ENCODE measurements at regions not wholly inside any gene's neighbourhood (a gene's known extent, or its start where the extent isn't known, plus 50 kb on each side); places are given as distances from the start of the nearest gene placed in this dataset.
"Not testable (repeated sequence)": the region's sequence is repeated elsewhere in the genome, so short reads cannot be mapped to it uniquely, and the experiment has no call there.

DNA sequence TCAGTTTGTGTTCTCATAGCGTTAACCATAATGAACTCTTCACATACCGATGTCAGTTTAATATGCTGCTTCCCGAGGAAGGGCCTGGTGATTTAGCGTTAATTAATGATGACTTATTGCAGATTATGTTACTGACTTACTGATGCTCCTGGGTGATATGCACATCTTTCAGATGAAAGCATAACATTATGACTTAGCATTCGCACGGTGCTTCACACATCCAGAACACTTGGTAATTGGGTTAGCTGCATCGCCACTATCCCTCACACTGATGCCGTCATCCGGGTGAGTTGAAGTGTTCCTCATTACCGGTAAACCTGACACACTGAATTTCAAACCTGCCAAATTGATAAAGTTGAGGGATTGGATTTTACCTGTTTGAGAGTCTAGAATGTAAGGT lies 239.0 kb upstream of the PODXL start:
- DNase-seq (ENCODE audit: low spot score), result no peak

DNA sequence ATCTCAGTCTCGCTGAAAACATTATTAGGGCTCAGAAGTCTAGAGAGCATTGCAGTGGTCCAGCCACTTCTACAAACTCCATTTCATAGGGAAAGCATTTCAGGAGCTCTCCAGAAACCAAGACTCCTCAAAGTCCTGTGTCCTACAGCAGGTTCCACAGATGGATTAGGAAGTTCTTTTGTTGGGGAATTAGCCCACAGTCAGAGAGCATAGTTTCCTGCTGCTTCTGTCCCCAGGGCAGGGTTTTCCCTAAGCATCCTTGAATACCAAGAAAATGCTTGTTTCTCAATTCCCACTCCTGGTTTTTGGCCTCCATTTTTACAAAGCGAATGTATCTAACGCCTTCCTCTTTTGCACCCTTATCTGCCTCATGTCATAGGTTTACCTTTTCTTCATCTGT lies 235.9 kb upstream of the PODXL start:
- DNase-seq (ENCODE audit: low spot score), result no peak

DNA sequence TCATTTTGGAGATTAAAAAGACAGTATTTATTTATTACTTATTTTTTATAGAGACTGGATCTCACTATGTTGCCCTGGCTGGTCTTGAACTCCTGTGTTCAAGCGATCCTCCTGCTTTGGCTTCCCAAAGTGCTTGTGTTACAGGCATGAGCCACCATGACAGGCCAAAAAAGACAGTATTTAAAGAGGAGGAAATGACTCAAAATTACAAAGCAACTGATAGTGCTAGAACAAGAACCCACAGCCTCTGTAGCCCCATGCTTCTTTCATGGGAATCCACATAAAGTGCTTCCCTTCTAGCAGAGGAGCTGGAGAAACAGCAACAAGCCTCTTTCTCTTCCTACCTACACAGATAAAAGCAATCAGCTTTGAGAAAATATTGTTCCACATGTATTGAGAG lies 230.7 kb upstream of the PODXL start:
- DNase-seq (ENCODE audit: low spot score), result no peak

DNA sequence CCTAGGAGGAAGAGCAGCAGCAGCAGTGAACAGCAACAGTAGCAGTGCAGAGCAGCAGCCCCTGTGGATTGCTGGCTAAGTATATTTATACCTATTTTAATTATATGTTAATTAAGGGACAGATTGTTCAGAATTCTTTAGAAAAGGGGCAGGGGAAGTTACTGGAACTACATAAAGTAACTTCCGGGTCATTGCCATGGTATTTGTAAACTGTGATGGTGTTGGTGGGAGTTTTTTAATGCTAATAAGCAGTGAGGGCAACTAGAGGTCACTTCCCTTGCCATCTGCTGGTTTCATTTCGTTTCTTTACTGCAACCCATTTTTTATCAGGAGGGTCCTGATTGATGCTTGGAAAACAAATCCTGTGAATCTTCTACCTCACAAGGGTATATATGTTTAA lies 229.8 kb upstream of the PODXL start:
- DNase-seq (ENCODE audit: low spot score), result no peak

DNA sequence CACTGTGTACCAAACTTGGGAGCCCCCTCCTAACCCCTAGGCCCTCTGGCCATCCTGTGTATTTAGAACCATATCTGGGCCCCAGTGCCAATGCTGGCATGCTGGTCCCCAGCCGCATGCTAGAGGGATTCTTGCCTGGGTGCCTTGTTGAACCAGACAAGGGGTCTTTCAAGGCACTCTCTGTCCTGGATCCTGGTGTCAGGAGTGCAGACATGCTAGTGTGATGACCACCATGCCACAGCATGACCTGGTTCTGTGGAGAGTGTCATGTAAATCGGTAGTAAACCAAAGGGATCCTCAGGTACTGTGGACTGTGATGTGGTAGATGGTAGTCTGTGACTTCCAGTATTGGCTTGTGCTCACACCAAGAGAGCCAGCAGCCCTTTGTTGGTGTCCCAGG lies 222.2 kb upstream of the PODXL start:
- DNase-seq (ENCODE audit: low spot score), result no peak

DNA sequence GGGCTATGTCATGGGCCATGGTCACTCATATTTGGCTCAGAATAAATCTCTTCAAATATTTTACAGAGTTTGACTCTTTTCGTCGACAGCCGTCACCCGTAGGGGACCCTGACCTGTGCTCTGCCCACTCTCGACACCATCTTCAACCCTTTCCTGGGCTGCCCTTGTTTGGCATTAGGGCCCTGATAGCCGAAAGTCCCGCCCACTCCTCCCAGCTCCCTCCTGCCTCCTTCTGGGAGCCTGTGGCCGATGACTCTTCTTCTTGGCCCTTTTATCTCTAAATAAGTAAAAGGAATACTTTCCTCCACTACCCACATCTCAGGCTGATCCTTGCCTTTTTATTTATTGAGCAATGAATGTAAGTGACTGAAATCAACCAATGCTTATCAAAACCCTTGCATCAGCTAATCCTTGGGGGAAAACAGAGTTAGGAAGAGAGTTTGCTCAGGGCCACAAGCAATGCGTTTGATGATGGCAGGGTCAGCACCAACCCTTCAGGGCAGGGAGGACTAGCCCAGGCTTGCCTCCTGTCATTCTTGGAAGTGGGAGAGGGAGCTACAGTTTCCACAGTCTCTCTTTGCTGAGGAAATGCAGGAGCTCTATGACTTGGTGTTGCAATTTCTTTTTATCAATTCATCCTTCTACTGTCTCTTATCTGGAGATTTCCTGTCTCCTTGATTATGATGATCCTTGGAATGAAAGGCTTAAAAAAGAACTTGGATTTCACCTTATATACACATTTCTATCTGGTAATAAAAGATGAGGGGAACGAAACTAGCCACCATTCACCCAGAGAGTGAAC lies 218.2 kb upstream of the PODXL start:
- peak; percentile 10 for DNase-seq (ENCODE audit: low spot score)

DNA sequence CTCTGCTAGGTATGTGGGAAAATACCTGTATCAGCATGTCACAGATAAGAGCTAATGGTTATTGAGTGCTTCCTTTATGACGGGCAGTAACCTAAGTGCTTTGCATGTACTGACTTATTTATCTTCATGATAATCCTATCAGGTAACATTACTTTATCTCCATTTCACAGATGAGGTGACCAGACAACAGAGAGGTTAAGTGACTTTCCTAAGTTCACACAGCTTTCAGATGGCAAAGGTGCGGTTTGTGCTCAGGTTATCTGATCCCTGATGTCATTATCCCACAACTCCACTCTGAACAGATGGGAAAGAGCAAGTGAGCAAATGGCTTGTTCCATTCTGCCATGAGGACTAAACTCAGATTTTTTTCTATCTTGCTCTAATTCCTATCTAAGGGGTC lies 217.0 kb upstream of the PODXL start:
- DNase-seq (ENCODE audit: low spot score), result no peak

DNA sequence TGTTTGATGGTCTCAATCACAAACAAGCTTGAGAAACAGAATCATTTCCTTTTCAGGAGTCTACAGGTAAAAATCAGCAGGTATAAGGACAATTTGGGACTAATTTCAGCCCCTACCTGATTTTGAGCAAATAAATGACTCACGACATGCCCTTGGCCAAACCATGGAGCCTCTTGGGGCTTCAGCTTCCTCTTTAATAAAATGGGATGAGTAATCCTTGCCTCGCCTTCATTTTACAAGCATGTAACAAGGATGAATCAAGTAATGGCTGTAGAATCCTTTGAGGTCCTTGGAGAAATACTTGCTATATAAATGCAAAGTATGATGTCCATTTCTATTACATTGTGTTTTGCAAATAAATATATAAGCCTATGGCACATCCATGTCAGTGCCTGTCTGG lies 212.8 kb upstream of the PODXL start:
- DNase-seq (ENCODE audit: low spot score), result peak; percentile 29

DNA sequence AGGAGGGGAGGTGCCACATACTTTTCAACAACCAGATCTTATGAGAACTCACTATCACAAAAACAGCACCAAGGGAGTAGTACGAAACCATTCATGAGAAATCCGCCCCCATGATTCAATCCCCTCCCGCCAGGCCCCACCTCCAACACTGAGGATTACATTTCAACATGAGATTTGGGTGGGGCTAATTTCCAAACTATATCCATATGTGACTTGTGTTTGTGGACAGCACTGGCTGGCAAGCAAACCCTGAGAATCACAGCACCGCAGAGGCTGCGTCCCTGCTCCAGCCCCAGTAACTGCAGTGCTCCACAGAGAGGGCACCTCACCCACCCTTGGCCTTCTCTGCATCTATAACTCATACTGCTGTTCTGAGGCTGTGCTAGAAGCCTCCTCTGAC lies 211.2 kb upstream of the PODXL start:
- no peak for DNase-seq (ENCODE audit: low spot score)

DNA sequence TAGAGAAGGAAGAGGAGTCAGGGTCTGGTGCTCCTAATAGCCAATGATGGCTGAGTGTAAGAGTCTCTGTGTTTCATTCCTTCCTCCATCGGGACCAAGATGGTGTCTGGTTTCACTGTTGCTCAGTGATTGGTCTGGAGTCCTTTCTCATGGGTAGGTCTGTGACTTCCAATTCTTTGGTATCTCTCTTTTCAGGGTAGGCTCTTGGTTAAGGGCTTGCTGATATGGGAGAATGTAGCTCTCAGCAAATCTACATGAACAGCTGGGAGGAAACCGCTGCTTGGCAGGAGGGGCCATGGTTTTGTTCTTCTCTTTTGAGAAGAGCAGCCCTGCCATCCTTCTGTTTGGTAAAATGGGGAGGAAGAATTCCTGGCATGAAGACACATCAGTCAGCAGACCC lies 209.1 kb upstream of the PODXL start:
- DNase-seq (ENCODE audit: low spot score), result no peak

DNA sequence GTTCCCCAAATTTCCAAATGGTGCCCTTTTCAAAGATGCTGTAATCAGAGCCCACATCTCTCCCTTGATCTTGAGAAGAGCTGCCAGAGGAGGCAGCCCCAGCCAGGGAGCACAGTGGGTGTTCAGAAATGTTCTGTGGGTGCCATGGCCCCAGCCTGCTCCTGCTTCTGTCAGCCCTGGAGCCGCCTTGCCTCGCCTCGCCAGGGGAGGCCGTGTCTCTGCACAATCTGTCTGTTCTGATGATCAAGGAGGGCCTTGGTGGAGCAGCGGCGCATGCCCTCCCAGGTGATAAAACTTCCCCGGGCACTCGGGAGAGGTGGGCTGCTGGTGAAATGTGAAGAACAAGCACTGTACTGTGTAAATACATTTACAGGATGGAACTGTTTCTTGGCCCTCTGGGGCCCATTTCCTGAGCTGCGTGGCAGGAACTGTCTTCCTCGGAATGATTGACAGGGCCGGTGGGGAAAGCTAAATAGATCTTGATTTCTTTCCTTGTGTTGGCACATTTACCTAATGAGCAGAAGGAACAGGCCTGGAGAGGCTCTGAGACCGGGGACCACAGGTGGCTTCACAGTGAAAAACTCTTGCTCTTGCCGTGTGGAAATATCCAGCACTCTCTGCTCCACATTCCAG lies 207.8 kb upstream of the PODXL start:
- no peak for DNase-seq (ENCODE audit: low spot score)

DNA sequence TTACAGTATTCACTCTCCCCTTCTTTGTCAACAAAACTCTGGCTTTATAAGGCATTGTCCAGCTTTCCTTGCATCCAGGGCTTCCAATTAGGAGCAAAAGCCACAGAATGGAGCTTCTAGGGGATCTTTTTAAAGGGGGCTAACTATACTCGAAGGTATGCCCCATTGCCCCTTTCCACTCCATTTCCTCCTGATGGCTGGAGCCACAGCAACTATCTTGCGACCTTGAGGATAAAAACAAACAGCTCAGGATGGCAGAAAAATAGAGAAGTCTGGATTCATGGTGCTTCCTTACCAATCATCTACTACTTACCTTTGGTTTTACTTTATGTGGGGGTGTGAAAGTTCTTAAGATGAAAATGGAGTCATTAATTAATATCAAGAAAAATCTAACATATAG lies 206.3 kb upstream of the PODXL start:
- DNase-seq (ENCODE audit: low spot score), result no peak

DNA sequence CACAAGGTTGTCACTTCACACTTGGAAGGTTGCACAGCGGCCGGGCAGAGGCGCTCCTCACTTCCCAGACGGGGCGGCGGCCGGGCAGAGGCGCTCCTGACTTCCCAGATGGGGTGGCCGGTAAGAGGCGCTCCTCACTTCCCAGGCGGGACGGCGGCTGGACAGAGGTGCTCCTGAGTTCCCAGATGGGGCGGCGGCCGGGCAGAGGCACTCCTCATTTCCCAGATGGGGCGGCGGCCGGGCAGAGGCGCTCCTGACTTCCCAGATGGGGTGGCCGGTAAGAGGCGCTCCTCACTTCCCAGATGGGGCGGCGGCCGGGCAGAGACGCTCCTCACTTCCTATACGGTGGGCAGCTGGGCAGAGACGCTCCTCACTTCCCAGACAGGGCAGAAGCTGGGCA lies 199.4 kb upstream of the PODXL start:
- DNase-seq (ENCODE audit: low spot score), result not testable (repeated sequence)

DNA sequence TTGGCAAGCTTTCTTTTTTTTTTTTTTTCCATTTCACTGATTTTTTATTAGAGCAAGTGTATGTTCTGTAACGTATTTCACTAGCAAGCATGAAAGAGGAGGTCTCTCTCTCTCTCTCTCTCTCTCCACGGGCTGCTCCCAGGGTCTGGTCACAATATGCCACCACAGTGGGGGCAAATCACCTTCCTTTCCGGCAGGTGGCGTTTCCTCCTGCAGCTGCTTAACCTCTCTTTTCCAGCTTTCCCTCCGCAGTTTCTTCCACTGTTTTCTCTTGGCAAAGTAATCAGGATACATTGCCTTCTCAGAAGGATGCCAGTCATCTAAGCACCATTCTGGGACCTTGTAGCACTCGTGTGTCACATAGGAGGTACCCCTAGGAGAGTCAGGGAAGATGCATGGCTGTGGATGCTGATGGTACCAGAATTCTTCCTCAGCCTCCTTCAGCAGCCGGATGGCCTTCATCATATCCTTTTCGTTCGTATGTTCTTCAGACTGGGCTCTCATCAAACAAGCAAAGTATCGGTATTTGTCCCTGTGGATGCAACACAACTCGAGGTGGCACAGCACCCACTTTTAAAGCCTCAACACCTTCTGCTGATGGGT lies 197.3 kb upstream of the PODXL start:
- DNase-seq (ENCODE audit: low spot score), result peak; percentile 25

DNA sequence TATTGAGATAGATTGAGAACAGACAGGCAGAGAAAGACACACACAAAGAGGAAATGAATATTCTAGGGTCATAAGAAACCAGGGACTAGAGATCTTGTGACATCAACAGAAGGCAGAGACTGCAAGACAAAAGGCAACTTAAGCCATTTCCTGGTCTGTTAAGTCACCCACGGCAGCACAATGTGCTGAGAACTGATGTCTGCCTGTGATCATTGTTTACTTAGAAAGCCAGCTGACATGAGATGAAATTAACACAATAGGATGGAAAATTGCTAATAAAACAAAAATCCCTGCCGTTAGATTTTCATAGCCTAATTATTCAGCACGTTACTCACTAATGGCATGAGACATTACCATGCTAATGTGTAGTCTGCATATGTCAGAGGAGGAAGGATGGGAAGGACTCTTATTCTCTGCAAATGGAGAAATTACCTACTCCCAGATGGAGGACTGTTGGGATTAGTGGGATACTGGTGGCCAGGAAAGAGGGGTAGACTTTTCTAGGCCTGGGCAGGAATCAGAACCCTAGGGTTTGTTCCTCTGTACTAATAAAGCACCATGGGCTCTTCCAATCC lies 191.3 kb upstream of the PODXL start:
- DNase-seq (ENCODE audit: low spot score), result no peak

DNA sequence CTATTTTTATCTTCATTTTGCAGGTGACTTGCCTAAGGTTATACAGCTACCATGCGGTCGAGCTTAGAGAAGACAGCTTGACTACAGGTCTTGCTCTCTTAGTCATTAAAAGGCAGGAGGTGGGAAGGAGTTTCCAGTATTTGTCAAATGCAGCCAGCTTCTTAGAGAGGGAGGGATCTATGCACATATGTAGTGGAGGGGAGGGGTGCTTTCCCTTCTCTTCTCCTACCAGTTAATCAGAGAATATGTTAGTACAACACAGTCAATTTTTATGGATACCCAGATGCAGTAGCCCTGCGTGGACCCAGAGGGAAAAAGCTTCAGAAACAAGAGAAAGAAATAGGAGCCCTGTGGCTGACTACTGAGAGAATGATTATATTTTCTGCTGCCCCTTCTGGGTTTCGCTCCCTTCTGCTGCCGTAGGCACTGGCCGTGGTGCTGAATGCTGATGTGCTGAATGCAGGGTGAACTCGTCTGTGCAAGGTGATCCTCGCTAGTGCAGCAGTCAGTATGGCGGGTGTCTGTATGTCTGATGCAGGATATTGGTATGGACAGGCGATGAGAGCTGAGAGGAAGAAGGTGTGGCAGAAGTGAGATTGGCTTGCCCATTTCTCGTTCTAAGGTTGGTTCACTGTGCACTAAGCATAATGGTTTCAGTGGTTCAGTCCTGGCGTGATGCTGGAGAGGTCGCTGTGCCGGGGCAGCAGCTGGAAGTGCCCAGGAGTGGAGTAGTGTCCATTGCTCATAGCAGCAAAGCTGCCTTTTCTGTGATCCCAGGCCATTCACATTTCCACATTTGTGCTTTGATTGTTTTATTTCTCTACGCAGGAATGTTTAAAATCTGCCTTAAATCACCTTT lies 189.2 kb upstream of the PODXL start:
- peak; percentile 65 for DNase-seq (ENCODE audit: low spot score)

DNA sequence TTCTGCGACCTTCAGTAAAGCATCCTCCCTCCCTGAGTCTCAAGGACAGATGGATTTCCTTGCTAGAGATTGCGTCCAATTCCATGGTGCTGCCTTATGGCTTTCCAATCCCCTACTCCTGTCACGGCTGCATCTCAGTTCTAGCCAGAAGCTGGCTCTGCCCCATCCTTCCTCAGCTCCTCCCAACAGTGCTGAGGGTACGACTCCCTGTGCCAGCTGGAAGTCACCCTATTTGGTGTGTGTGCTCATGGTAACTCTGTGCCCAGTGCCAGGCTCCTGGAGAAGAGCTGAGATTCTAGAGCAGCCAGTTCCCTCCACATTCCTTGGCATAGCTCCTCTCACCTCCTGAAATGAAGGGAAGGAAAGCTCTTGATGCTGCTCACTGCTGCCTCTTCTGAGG lies 185.0 kb upstream of the PODXL start:
- DNase-seq (ENCODE audit: low spot score), result no peak

DNA sequence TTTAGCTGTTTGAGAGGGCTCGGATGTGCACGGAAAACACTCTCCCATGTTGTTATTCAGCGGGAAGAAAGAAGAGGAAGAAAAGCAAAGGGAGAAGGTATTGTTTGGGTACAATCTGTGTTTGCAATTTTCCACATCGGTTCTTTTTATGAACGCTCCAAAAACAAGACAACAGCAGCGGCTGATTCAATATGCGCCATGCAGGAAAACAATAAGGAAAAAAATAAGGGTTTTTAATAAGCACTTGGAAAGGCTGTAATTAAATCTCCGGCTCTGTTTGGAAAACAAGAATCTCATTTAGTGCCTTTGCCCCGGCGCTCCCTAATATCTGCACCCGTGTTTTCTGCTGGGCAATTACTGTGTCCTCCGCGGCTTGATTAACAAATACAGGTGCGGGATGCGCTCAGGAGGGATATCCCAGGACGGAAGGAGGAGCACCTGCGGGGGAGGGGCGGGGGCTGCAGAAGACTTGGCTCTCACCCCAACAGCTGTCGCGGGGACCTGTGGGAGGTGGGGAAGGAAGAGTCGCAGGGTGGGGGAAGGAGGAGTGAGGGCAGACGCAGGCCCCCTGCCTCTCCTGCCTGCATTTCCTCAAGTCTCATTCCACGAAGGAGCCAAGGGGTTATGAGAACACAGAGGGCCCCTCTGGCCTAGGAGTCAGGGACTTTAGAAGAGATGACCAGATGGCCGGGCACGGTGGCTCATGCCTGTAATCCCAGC lies 181.5 kb upstream of the PODXL start:
- no peak for DNase-seq (ENCODE audit: low spot score)

DNA sequence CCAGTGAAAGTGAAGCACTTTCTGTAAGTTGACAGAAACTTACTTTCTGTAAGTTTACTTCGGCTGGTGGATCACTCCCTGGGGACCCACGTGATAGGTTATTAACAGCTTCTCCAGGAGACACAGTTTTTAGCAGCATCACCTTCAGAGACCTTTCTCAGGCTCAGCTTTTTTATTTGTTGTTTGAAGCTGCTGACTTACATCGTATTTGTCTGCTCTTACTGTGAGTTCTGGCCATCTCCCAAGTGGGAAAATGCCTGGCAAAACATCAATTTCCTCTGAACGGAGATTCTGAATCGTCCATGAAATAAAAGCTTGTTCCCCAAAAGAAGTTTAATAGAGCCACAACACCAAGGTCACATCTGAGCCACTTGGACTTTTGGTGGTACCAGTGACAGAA lies 178.7 kb upstream of the PODXL start:
- DNase-seq (ENCODE audit: low spot score), result no peak

DNA sequence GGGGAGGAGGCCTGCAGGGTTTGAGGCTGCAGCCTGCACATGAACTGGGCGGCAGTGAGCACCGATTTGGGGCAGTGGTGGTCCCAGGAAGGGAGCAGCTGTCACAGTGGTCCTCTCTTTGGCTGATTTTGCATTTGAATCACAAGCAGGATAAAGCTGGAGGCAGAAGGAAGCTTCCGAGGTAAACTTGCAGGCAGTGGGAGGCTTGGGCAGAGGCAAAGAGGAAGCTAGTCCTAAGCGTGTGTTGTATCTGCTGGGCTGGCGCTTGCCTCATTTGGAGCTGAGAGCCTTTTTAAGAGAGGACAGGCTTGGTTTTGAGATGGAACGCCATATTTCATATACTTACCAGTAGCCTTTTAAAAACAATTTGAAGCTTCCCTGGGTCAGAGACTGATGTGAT lies 177.2 kb upstream of the PODXL start:
- DNase-seq (ENCODE audit: low spot score), result no peak

DNA sequence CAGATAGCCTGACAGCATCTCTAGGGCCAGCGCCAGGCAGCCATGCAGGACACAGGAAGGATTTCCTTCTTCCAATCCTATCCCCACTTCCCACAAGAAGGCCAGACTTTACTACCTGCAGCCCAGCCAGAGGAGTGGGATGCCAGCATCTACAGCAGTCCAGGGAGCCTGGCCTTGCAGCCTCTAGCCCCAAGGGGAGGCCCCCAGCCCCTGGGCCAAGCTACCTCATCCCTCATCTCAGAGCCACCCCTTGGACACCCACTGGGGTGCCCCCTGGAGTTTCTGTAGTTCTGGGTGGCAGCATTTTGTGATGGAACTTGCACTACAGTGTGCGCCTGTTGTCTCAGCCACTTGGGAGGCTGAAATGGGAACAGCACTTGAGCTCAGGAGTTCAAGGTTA lies 170.8 kb upstream of the PODXL start:
- DNase-seq (ENCODE audit: low spot score), result no peak

DNA sequence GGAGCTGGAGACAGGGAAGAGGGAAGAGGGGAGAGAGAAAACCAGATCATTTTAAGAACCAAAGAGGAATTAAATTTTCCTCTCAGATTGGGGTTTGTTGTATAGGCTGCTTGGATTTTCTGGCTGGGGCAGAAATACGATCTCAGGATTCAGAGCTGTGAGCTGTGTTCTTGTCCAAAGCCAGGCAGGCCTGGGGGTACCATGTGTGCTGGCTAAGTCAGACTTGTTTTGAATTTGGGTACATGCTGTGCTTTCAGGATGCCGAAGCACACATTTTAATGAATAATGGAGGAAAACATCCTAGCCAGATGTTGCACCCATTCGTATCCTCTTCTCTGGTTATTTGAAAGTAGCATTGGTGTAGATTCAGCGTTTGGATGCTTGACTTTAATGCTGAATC lies 170.3 kb upstream of the PODXL start:
- DNase-seq (ENCODE audit: low spot score), result no peak
